ENCODE measurements at regions not wholly inside any gene's neighbourhood (a gene's known extent, or its start where the extent isn't known, plus 50 kb on each side); places are given as distances from the start of the nearest gene placed in this dataset.

- TF ChIP-seq CTCF (IDR thresholded peaks at IDR 0.05) (no peak), POLR2AphosphoS5 (IDR thresholded peaks at IDR 0.05) (no peak), POLR2A (IDR thresholded peaks at IDR 0.05) (no peak)
Observed at GRCh38 chr12:70121562-70121961, 121.7 kb upstream of the CNOT2 start.

Measured in prostate gland (tissue), 2 donors.